ENCODE measurements at regions not wholly inside any gene's neighbourhood (a gene's known extent, or its start where the extent isn't known, plus 50 kb on each side); places are given as distances from the start of the nearest gene placed in this dataset.

DNA sequence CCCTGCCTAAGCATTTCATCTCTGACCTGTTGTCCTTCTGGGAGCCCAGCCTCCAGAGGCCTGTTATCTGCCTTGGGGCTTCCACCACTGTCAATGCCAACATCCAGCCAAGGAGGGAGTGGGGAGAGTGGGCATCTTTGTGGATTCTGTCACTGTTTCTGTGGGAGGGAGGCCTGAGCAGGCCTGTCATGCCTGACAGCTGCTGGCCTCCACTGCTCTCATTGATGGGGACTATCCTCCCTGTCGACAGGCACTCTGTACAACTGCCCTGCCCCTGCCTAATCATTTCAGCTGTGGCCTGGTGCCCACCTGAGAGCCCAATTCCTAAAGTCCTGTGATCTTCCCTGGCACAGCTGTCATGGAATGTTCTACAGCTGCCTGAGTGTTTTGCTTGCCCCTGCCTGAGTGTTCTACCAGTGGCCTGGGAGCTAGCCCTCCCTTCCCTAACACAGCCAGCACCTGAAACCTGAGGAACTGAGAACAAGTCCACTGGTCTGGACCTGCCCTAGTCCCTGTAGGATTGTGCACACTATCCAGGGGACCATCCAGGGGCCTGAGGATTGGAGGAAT lies 145.3 kb downstream of the FAM83B start:
- DNase-seq = no peak

- DNase-seq = peak; percentile 8
These were observed 146.2 kb downstream of the FAM83B start for GRCh38 chr6:54992789-54993188.

- no peak for DNase-seq
These were observed 146.7 kb downstream of the FAM83B start for GRCh38 chr6:54993294-54993693.

- no peak for DNase-seq
These were observed 147.4 kb downstream of the FAM83B start for GRCh38 chr6:54993948-54994347.

DNA sequence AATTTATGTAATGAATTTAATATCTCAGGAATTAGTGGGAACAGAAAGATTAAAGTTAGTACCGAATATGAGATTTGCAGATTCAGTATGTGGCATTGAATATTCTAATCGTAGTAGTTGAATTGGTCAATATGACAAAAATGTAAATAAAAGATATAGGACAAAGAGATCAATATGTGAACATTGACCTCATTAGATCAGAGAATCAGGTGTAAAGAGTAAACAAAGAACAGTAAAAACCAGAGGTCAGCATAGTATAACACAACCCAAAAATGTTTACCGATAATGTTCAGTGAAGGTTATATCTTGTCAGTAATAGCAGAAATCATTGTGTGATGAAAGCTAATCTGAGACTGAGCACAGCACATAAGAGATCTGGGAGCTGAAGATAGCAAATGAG lies 152.0 kb downstream of the FAM83B start:
- no peak for DNase-seq

DNA sequence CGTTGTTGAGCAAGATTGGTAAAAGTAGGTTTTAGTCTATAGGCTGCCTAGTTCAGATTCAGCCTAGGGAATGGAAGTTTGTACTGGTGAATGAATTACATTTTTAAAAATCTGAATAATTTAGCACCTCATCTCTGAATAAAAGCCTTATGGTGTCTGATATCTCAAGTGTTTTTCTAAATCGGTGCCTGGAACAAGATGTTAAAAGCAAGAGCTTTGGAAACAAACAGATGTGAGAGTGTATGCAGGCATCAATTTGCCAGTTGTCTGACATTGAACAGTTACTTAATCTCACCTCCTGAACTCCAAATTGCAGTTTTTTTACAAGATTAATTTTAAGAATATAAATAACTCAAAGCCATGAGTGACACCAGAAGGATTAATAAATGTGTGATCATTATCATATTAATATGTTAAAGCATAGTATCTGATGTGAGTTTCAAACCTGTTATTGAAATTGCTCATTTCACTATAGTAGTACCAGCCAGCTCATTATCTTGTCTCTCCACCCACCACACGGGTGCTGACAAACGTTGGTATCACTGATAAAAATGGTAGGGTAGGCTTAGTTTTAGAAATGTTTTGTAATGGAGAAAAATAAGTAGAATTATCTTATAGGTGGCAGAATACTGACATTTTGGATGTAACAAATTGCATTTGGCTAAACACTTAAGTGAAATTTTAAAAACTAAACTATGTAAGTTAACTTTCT lies 157.3 kb downstream of the FAM83B start:
- no peak for DNase-seq

- DNase-seq = no peak
These were observed 162.6 kb downstream of the FAM83B start for GRCh38 chr6:55009131-55009530.

- no peak for DNase-seq
These were observed 163.3 kb upstream of the HCRTR2 start for GRCh38 chr6:55011034-55011433.

GRCh38 chr6:55012454-55012853 lies 161.9 kb upstream of the HCRTR2 start:
- DNase-seq = no peak

- no peak for DNase-seq
These were observed 159.8 kb upstream of the HCRTR2 start for GRCh38 chr6:55014321-55015088.

DNA sequence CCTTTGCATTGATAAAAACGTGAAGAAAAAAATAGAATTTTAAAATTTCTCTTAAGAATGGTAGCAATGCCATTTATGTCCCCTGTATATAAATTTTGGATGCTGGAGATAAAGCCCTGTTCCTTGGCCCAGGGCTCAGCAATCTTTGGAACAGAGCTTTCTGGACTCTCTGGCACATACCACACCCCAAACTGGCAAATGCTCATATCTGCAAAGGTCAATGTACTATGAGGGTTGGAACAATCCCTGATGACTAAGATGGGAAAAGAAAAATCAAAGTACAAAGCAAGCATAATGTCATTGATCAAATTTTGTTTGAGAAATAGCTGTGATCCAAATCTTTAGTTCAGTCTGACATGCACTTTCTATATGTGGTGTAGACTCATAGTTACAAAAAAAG lies 158.1 kb upstream of the HCRTR2 start:
- DNase-seq = no peak

DNA sequence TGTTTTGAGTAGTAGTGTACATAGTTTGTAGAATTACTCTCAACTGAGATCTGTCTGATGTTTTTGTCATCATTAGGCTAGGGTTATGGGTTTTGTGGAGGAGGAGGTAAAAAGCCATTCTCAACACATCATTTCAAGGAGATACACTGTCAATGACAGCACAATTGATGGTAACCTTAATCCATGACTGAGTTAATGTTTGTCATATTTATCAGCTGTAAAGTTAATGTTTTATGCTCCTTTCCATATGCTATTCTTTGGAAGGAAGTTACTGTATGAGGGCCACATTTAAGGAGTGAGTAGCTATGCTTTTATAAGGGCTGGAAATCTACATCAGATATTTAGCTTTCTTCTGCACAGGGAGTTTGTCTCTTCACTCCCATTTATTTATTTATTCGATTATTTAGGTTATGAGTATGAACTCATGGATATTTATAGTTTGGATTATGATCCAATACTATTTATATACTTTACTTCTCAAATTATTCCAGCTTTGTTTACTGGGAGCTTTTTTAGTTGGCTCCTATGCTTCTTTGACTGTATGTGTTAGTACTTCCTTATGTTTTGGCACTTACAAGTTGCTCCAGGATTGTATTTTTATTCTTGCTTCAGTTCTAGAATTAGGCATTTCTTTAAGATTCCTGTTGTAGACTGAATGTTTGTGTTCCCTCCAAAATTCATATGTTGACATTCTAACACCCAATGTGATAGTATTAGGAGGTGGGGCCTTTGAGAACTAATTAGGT lies 156.6 kb upstream of the HCRTR2 start:
- no peak for DNase-seq

DNA sequence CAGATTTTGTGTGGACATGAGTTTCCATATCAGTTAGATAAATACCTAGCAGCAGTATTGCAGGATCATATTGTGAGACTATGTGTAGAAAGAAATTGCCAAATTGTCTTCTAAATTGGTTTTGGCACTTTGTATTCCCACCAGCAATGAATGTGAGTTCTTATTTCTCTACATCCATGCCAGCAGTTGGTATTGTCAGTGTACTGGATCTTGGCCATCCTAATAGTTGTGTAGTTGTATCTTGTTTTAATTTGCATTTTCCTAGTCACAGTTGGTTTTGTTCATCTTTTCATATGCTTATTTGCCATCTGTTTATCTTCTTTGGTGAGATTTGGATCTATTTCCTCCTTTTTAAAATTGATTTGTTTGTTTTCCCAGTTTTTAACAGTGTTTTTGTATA lies 154.7 kb upstream of the HCRTR2 start:
- no peak for DNase-seq

GRCh38 chr6:55023230-55023629 lies 151.1 kb upstream of the HCRTR2 start:
- no peak for DNase-seq

GRCh38 chr6:55033016-55033546 lies 141.2 kb upstream of the HCRTR2 start:
- no peak for DNase-seq

GRCh38 chr6:55034752-55035151 lies 139.6 kb upstream of the HCRTR2 start:
- no peak for DNase-seq

- no peak for DNase-seq
These were observed 134.0 kb upstream of the HCRTR2 start for GRCh38 chr6:55040102-55040848.

DNA sequence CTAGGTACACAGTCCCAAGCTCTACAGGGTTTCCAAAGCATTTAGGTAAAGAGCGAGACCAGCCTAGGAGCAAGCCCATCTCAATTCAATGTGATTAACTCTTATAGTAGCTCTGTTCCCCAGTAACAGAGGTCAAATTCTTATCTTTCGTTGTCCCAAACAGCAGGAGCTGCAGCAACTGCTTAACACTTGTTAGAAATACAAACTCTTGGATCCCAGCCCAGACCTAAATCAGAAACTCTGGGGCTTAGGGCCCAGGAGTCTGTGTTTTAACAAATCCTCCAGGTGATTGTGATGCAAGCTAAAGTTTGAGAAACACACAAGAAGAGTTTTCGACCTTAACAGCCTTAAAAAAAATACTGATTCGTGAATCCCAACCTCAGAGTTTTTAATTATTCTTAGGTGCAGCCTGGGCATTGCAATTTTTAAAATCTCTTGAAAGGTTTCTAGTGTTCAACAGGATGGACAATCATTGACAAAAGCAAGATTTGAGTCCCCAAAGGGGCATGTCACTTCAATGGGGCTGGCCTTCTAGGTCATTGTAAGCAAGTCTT lies 127.4 kb upstream of the HCRTR2 start:
- no peak for DNase-seq

GRCh38 chr6:55047451-55048044 lies 126.8 kb upstream of the HCRTR2 start:
- DNase-seq = no peak

DNA sequence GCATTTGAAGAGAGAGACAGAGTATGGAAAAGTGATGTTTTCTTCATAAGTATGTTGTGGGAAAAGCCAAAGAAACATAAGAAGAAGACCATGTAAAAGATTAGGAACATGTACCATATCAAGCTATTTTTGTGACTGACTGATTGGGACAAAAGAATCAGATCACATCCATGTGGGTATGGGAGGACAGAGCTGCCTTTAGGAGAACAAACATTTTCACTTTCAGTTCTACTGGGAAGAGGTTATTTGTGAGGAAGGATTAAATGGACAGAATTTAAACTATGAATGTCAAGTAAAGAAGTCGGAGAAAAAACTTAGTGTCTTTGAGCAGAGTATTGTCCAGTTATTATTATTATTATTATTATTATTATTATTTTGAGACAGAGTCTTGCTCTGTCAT lies 124.4 kb upstream of the HCRTR2 start:
- no peak for DNase-seq

GRCh38 chr6:55052846-55053245 lies 121.5 kb upstream of the HCRTR2 start:
- DNase-seq = no peak

GRCh38 chr6:55058682-55059081 lies 115.6 kb upstream of the HCRTR2 start:
- DNase-seq = no peak
